H1 (cell line): ENCODE measurements at regions not wholly inside any gene's neighbourhood (a gene's known extent, or its start where the extent isn't known, plus 50 kb on each side); places are given as distances from the start of the nearest gene placed in this dataset. TPM values are rescaled to one million over a fixed set of nuclear protein-coding genes. Genes with fewer than 3 reads are reported as not detected.

Source experiments
- CTCF ChIA-PET: fragments of 300-600 bp; sonication (Branson Sonifier 250); formaldehyde crosslinking; loops from one replicate; lab custom pipeline; 2021; ENCODE audit not compliant: partially characterized antibody; lab: Charles Lee
- POLR2A ChIA-PET: fragments of 300-600 bp; sonication (Branson Sonifier 250); formaldehyde crosslinking; loops from one replicate; lab custom pipeline; 2021; ENCODE audit warnings: inconsistent platforms; ENCODE audit not compliant: partially characterized antibody; lab: Charles Lee
- DNase-seq, 2 experiments: peaks; one replicate each; pipeline versions ENCODE4 v3.0.0 to v3.0.0-alpha.2; 2010 to 2022; ENCODE audit warnings: low spot score in 2 of 2, low read depth in 1 of 2, mixed read lengths in 1 of 2
- FAIRE-seq: peaks from 2 replicates; lab custom pipeline; 2011; peaks lifted over from hg19 to GRCh38; lab: Jason Lieb, UNC
- H2AFZ ChIP-seq: 2 replicates; pipeline ENCODE4 v1.8.1; 2012; ENCODE audit warnings: low read length, inconsistent platforms
- H2AK5ac ChIP-seq: 2 replicates; pipeline ENCODE4 v1.6.1; 2013; ENCODE audit warnings: low read depth, low read length
- H2BK120ac ChIP-seq: replicated peaks from 2 replicates; pipeline ENCODE3; 2013; ENCODE audit warnings: low read depth, low read length, inconsistent platforms
- H2BK12ac ChIP-seq: 2 replicates; pipeline ENCODE4 v1.6.1; 2013; ENCODE audit warnings: low read depth, low read length
- H2BK15ac ChIP-seq: 2 replicates; pipeline ENCODE4 v1.6.1; 2013; ENCODE audit warnings: low read length
- H2BK20ac ChIP-seq: 2 replicates; pipeline ENCODE4 v1.6.1; 2013; ENCODE audit warnings: low read length
- H2BK5ac ChIP-seq: 2 replicates; pipeline ENCODE4 v1.6.1; 2013; ENCODE audit warnings: low read depth, low read length
- H3K14ac ChIP-seq: 2 replicates; pipeline ENCODE4 v1.6.1; 2013; ENCODE audit warnings: inconsistent platforms; ENCODE audit not compliant: insufficient read length
- H3K18ac ChIP-seq: 2 replicates; pipeline ENCODE4 v1.6.1; 2013; ENCODE audit warnings: low read length; ENCODE audit errors: extremely low read depth
- H3K23ac ChIP-seq: 2 replicates; pipeline ENCODE4 v1.6.1; 2013; ENCODE audit warnings: inconsistent platforms; ENCODE audit not compliant: insufficient read length
- H3K23me2 ChIP-seq: 2 replicates; pipeline ENCODE4 v1.6.1; 2013; ENCODE audit warnings: low read depth, low read length
- H3K27ac ChIP-seq: 2 replicates; pipeline ENCODE4 v1.6.1; 2011; ENCODE audit warnings: low read depth, low read length, inconsistent platforms
- H3K27me3 ChIP-seq, 4 experiments: replicated peaks in 1 of 4; 1 replicate in 1 of 4; 2 replicates in 3 of 4; pipeline versions ENCODE4 v1.6.1 to v1.8.1; 2011 to 2013; ENCODE audit warnings: low read length in 3 of 4, mild to moderate bottlenecking in 3 of 4, inconsistent platforms in 2 of 4, mixed read lengths in 2 of 4, moderate library complexity in 1 of 4; ENCODE audit not compliant: control insufficient read depth in 3 of 4, insufficient read depth in 3 of 4; ENCODE audit errors: extremely low read depth in 1 of 4
- H3K36me3 ChIP-seq, 4 experiments: 2 replicates each; pipeline versions ENCODE4 v1.6.1 to v1.8.1; 2011 to 2013; ENCODE audit warnings: mild to moderate bottlenecking in 4 of 4, low read length in 3 of 4, moderate library complexity in 2 of 4, control low read depth in 1 of 4, inconsistent platforms in 1 of 4; ENCODE audit not compliant: insufficient read depth in 4 of 4, control insufficient read depth in 2 of 4
- H3K4ac ChIP-seq: replicated peaks from 2 replicates; pipeline ENCODE3; 2013; ENCODE audit warnings: low read length, low read depth, mixed read lengths, inconsistent platforms; ENCODE audit not compliant: insufficient read length
- H3K4me1 ChIP-seq, 4 experiments: replicated peaks in 1 of 4; 1 replicate in 1 of 4; 2 replicates in 3 of 4; pipeline versions ENCODE4 v1.6.1 to v1.8.1; 2011 to 2013; ENCODE audit warnings: low read length in 3 of 4, inconsistent platforms in 2 of 4, mixed read lengths in 1 of 4; ENCODE audit not compliant: insufficient read depth in 4 of 4, control insufficient read depth in 3 of 4
- H3K4me2 ChIP-seq, 2 experiments: 2 replicates each; pipeline versions ENCODE4 v1.6.1 to v1.8.1; 2011 to 2013; ENCODE audit warnings: low read depth in 2 of 2, low read length in 2 of 2, control low read depth in 1 of 2, inconsistent platforms in 1 of 2, mild to moderate bottlenecking in 1 of 2; ENCODE audit not compliant: insufficient read depth in 1 of 2
- H3K4me3 ChIP-seq, 4 experiments: fragments of 200-600, 300-600 bp in 1 of 4; sonication (generic), shearing (Covaris generic), sonication (Bioruptor Twin) in 1 of 4; 2 replicates each; pipeline versions ENCODE4 v1.5.1 to v1.8.1; 2011 to 2016; ENCODE audit warnings: low read length in 4 of 4, low read depth in 3 of 4, control low read depth in 2 of 4, inconsistent platforms in 2 of 4, mild to moderate bottlenecking in 2 of 4, mixed read lengths in 1 of 4, moderate library complexity in 1 of 4; ENCODE audit not compliant: insufficient read depth in 2 of 4; ENCODE audit errors: extremely low read depth in 1 of 4
- H3K56ac ChIP-seq: replicated peaks from 2 replicates; pipeline ENCODE3; 2013; ENCODE audit warnings: low read depth, mild to moderate bottlenecking, mixed read lengths, low read length, inconsistent platforms; ENCODE audit not compliant: insufficient read length
- H3K79me1 ChIP-seq: 2 replicates; pipeline ENCODE4 v1.6.1; 2013; ENCODE audit warnings: low read depth, low read length, control low read depth
- H3K79me2 ChIP-seq, 2 experiments: 2 replicates each; pipeline versions ENCODE4 v1.6.1 to v1.8.1; 2012 to 2013; ENCODE audit warnings: low read length in 2 of 2, mild to moderate bottlenecking in 2 of 2, inconsistent platforms in 1 of 2; ENCODE audit not compliant: insufficient read depth in 2 of 2, control insufficient read depth in 1 of 2
- H3K9ac ChIP-seq, 4 experiments: replicated peaks in 1 of 4; 1 replicate in 1 of 4; 2 replicates in 3 of 4; pipeline versions ENCODE4 v1.6.1 to v1.8.1; 2011 to 2013; ENCODE audit warnings: low read depth in 3 of 4, low read length in 3 of 4, control low read depth in 2 of 4, mild to moderate bottlenecking in 2 of 4, moderate library complexity in 2 of 4, inconsistent platforms in 1 of 4; ENCODE audit errors: extremely low read depth in 1 of 4
- H3K9me3 ChIP-seq, 2 experiments: 2 replicates each; pipeline versions ENCODE4 v1.6.1 to v1.8.1; 2012 to 2013; ENCODE audit warnings: mild to moderate bottlenecking in 2 of 2, moderate library complexity in 2 of 2, control low read depth in 1 of 2, inconsistent platforms in 1 of 2, low read depth in 1 of 2, low read length in 1 of 2, mixed read lengths in 1 of 2; ENCODE audit not compliant: insufficient read depth in 2 of 2
- H4K20me1 ChIP-seq, 2 experiments: replicated peaks in 1 of 2; 2 replicates each; pipeline versions ENCODE3 to v1.8.1; 2011 to 2013; ENCODE audit warnings: inconsistent platforms in 2 of 2, low read length in 2 of 2, mild to moderate bottlenecking in 1 of 2; ENCODE audit not compliant: insufficient read depth in 2 of 2, control insufficient read depth in 1 of 2
- H4K5ac ChIP-seq: 2 replicates; pipeline ENCODE4 v1.6.1; 2013; ENCODE audit warnings: low read length, low read depth, mixed read lengths, inconsistent platforms; ENCODE audit not compliant: insufficient read length
- H4K8ac ChIP-seq: 2 replicates; pipeline ENCODE4 v1.8.0; 2013; ENCODE audit warnings: mild to moderate bottlenecking, moderate library complexity, low read length, inconsistent platforms; ENCODE audit not compliant: insufficient read depth; ENCODE audit errors: extremely low read depth
- H4K91ac ChIP-seq: replicated peaks from 2 replicates; pipeline ENCODE3; 2013; ENCODE audit warnings: low read length, mixed read lengths, inconsistent platforms; ENCODE audit not compliant: insufficient read length
- CBX8 ChIP-seq: fragments of 300-800, 300-1000 bp; sonication (generic); IDR thresholded peaks from 2 replicates; pipeline ENCODE4 v1.7.1; 2016; ENCODE audit warnings: low read depth, low read length, borderline replicate concordance
- NRF1 ChIP-seq: IDR thresholded peaks from 2 replicates; pipeline ENCODE4 v1.6.1; 2011; ENCODE audit warnings: mild to moderate bottlenecking, low read depth, low read length, improper control_type of control experiment
- SIX5 ChIP-seq: IDR thresholded peaks from 2 replicates; pipeline ENCODE4 v1.6.1; 2011; ENCODE audit warnings: mild to moderate bottlenecking, low read depth, low read length
- WGBS, 2 experiments: shearing (Covaris generic) in 1 of 2; methylation state at CpG; one replicate each; pipeline versions ENCODE4 v1.1.6 to v1.1.7; 2013 to 2015; ENCODE audit warnings: low lambda C conversion rate in 2 of 2, mixed read lengths in 2 of 2, inconsistent platforms in 1 of 2, low coverage in 1 of 2, missing lambda C conversion rate in 1 of 2; ENCODE audit not compliant: insufficient replicate concordance in 2 of 2, insufficient coverage in 1 of 2, insufficient read length in 1 of 2; ENCODE audit errors: extremely low coverage in 1 of 2, missing lambda C conversion rate in 1 of 2; 5-methylcytosine and 5-hydroxymethylcytosine counted together
- small RNA-seq: library from polyadenylated mRNA; stranded (forward); fragments of <200 nt; extraction: miRNeasy Mini kit (QIAGEN cat#:217004); gene quantifications from one replicate; pipeline ENCODE3, GENCODE V24; 2013; ENCODE audit not compliant: insufficient read depth

DNA sequence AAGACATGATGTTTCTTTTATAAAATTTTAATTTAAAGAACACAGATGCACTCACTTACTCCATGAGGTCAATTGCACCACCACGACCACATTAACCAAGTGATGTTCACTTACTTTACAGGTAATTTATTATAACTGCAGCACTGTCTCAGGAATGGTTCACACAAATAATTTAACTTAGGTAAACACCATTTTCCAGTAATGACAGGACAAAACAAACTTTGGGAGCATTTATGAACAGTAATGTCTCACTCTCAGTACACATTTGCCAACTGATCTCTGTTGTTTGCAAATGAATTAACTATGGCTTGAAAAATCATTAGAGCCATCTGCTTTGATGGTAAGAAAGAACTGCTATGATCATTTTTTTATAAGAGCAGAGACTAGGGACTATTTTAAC lies 150.4 kb downstream of the ETV1 start:
- H3K36me3 ChIP-seq, result no peaks in the 10 kb centered on the region; a peak in 1 of 8 replicates
- WGBS, 2 experiments, result 96% methylated on average over 1 of the region's 1 CpG; no CpG with 5 or more reads in 1 of the 2 experiments

More for the DNA sequence above, 150.4 kb downstream of the ETV1 start:
- Histone ChIP-seq H3K4me1 (peaks cover 0 to 16% (median 6%) of the 10 kb centered on the region in 4 experiments; a peak in 5 of 7 replicates), H2BK15ac (no peak overlapping the region), H2AFZ (no peak overlapping the region), H2BK5ac (no peak overlapping the region), H3K4ac (no peak overlapping the region), H2BK20ac (no peak overlapping the region), H3K79me2 (no peaks in the 10 kb centered on the region), H3K9ac (no peak overlapping the region), H3K14ac (no peak overlapping the region), H2BK12ac (no peak overlapping the region), H3K27ac (no peak overlapping the region), H2BK120ac (no peak overlapping the region), H3K27me3 (no peaks in the 10 kb centered on the region; a peak in 1 of 7 replicates), H3K23me2 (no peaks in the 10 kb centered on the region), H4K91ac (no peak overlapping the region), H3K9me3 (no peaks in the 10 kb centered on the region), H3K4me3 (no peak overlapping the region), H2AK5ac (no peak overlapping the region), H3K23ac (no peak overlapping the region), H3K4me2 (no peak overlapping the region), H4K20me1 (no peaks in the 10 kb centered on the region), H3K79me1 (no peaks in the 10 kb centered on the region), H3K18ac (no peak overlapping the region), H4K5ac (no peak overlapping the region), H4K8ac (no peak overlapping the region), H3K56ac (no peak overlapping the region)
- POLR2A ChIA-PET, result no interaction called here
- FAIRE-seq, result no peak
- CTCF ChIA-PET, result no interaction called here
- DNase-seq, result no peak
- TF ChIP-seq CBX8, result no peak
- TF ChIP-seq NRF1, result no peak
- TF ChIP-seq SIX5, result no peak

Small RNA genes in the stretch of these regions (small RNA-seq; reads per million reads assigned to genes)
- gene RN7SKP228, result not detected
